K562 (cell line): ENCODE measurements at regions not wholly inside any gene's neighbourhood (a gene's known extent, or its start where the extent isn't known, plus 50 kb on each side); places are given as distances from the start of the nearest gene placed in this dataset.

Source experiments
- ATAC-seq: fragments of 200-7000 bp; cut with Tn5 transposase; 3 replicates; pipeline ENCODE4 v1.9.1; 2020; ENCODE audit warnings: moderate library complexity
- BruUV-seq: library from RNA; stranded (reverse); fragments of 400-500 nt; replicated peaks from 2 replicates; lab custom pipeline; 2021; lab: Mats Ljungman, UMichigan
- CTCF ChIA-PET: fragments of 300-600 bp; formaldehyde crosslinking; extraction: SDS; loops from one replicate; lab custom pipeline; 2021; ENCODE audit warnings: low intra/inter-chr PET ratio; lab: Yijun Ruan, JAX
- POLR2A ChIA-PET: fragments of 300-600, 350-650 bp; sonication (Branson Sonifier 250); formaldehyde crosslinking; extraction: SDS; loops from one replicate; lab custom pipeline; 2021; ENCODE audit warnings: antibody characterized with exemption, inconsistent platforms; lab: Yijun Ruan, JAX
- DNase-seq, 4 experiments: peaks; one replicate each; pipeline versions ENCODE4 v3.0.0 to v3.0.0-alpha.2; 2011 to 2018; ENCODE audit warnings: low spot score in 3 of 4, mixed read lengths in 3 of 4; ENCODE audit errors: extremely low read depth in 1 of 4
- FAIRE-seq: peaks from 2 replicates; lab custom pipeline; 2011; peaks lifted over from hg19 to GRCh38; lab: Jason Lieb, UNC
- H2AFZ ChIP-seq: 2 replicates; pipeline ENCODE4 v1.6.0; 2011; ENCODE audit warnings: low read depth, low read length, control low read depth, inconsistent platforms
- H3K27ac ChIP-seq: fragments of 200-600 bp; 3 replicates; pipeline ENCODE4 v1.8.0; 2011; ENCODE audit warnings: low read depth, mild to moderate bottlenecking, control low read depth, inconsistent platforms, low read length, moderate library complexity, mixed read lengths; ENCODE audit errors: extremely low read depth
- H3K27me3 ChIP-seq, 2 experiments: fragments of 300-600 bp in 1 of 2; 2 replicates in 1 of 2; 3 replicates in 1 of 2; pipeline versions ENCODE4 v1.6.0 to v1.8.0; 2011; ENCODE audit warnings: inconsistent platforms in 2 of 2, low read length in 2 of 2, mild to moderate bottlenecking in 1 of 2, mixed read lengths in 1 of 2, moderate library complexity in 1 of 2; ENCODE audit not compliant: control insufficient read depth in 2 of 2, insufficient read depth in 2 of 2
- H3K36me3 ChIP-seq: fragments of 300-600 bp; 3 replicates; pipeline ENCODE4 v1.8.0; 2011; ENCODE audit warnings: mild to moderate bottlenecking, low read length, inconsistent platforms; ENCODE audit not compliant: control insufficient read depth, insufficient read depth
- H3K4me1 ChIP-seq, 2 experiments: fragments of 200-600 bp in 1 of 2; replicated peaks in 1 of 2; 2 replicates in 1 of 2; 3 replicates in 1 of 2; pipeline versions ENCODE4 v1.5.1 to v1.8.0; 2011; ENCODE audit warnings: inconsistent platforms in 2 of 2, low read length in 2 of 2, mild to moderate bottlenecking in 1 of 2, mixed read lengths in 1 of 2, moderate library complexity in 1 of 2; ENCODE audit not compliant: control insufficient read depth in 2 of 2, insufficient read depth in 2 of 2
- H3K4me2 ChIP-seq: 2 replicates; pipeline ENCODE4 v1.6.1; 2011; ENCODE audit warnings: low read length, control low read depth, inconsistent platforms, mixed read lengths; ENCODE audit not compliant: insufficient read depth
- H3K4me3 ChIP-seq: fragments of 200-600 bp; sonication (generic), shearing (Covaris generic); 2 replicates; pipeline ENCODE4 v1.5.1; 2016; ENCODE audit warnings: control low read depth, inconsistent platforms
- H3K79me2 ChIP-seq: fragments of 200-600 bp; 3 replicates; pipeline ENCODE4 v1.8.0; 2011; ENCODE audit warnings: low read length, inconsistent platforms; ENCODE audit not compliant: control insufficient read depth, insufficient read depth
- H3K9ac ChIP-seq, 2 experiments: 2 replicates each; pipeline versions ENCODE4 v1.6.0 to v1.6.1; 2011; ENCODE audit warnings: low read depth in 2 of 2, low read length in 2 of 2, control low read depth in 1 of 2, inconsistent platforms in 1 of 2, mild to moderate bottlenecking in 1 of 2, mixed read lengths in 1 of 2; ENCODE audit not compliant: insufficient read depth in 1 of 2
- H3K9me1 ChIP-seq: one replicate; pipeline ENCODE4 v1.6.0; 2011; ENCODE audit warnings: inconsistent platforms, mild to moderate bottlenecking, low read length, moderate library complexity; ENCODE audit not compliant: control insufficient read depth, insufficient read depth
- H3K9me3 ChIP-seq: replicated peaks from 2 replicates; pipeline ENCODE4 v1.5.1; 2011; ENCODE audit warnings: low read depth, low read length, inconsistent platforms; ENCODE audit not compliant: control insufficient read depth, insufficient read depth
- H4K20me1 ChIP-seq: replicated peaks from 2 replicates; pipeline ENCODE4 v1.6.1; 2011; ENCODE audit warnings: low read length, inconsistent platforms, mixed read lengths; ENCODE audit not compliant: control insufficient read depth, insufficient read depth
- ATF4 ChIP-seq: fragments of 450-650 bp; formaldehyde crosslinking; IDR thresholded peaks from 2 replicates; pipeline ENCODE4 v1.4.0; 2022; ENCODE audit warnings: mild to moderate bottlenecking, moderate library complexity
- JUND ChIP-seq, 2 experiments: IDR thresholded peaks; 2 replicates in 1 of 2; 3 replicates in 1 of 2; pipeline ENCODE4 v1.6.1; 2011; ENCODE audit warnings: borderline replicate concordance in 2 of 2, low read depth in 2 of 2, low read length in 2 of 2, improper control_type of control experiment in 1 of 2, missing biosample characterization in 1 of 2, missing genetic modification characterization in 1 of 2, missing genetic modification reagents in 1 of 2
- PREB ChIP-seq: sonication (generic); formaldehyde crosslinking; IDR thresholded peaks from 2 replicates; pipeline ENCODE4 v1.8.1; 2023; ENCODE audit warnings: mild to moderate bottlenecking, missing genetic modification reagents
- U2AF1 ChIP-seq: fragments of 200-400 bp; formaldehyde crosslinking; optimal IDR thresholded peaks from 2 replicates; pipeline ENCODE3; 2017; ENCODE audit warnings: mild to moderate bottlenecking, low read depth, low read length, moderate library complexity
- ZBTB34 ChIP-seq: fragments of 250-450 bp; sonication (Bioruptor Pico); IDR thresholded peaks from 2 replicates; pipeline ENCODE4 v1.8.0; 2021; ENCODE audit warnings: mild to moderate bottlenecking, moderate library complexity
- ZNF175 ChIP-seq: fragments of 200-800 bp; sonication (Bioruptor generic); IDR thresholded peaks from 2 replicates; pipeline ENCODE4 v1.6.1; 2016; ENCODE audit warnings: low read depth, mild to moderate bottlenecking, missing genetic modification characterization, missing compliant biosample characterization
- ZNF263 ChIP-seq: sonication (generic); formaldehyde crosslinking; IDR thresholded peaks from 2 replicates; pipeline ENCODE4 v1.8.0; 2022; ENCODE audit warnings: mild to moderate bottlenecking, missing genetic modification reagents, borderline replicate concordance
- ZSCAN29 ChIP-seq: fragments of 450-650 bp; IDR thresholded peaks from 2 replicates; pipeline ENCODE4 v1.6.1; 2017
- WGBS: fragments of 100-300 bp; shearing (Covaris generic); methylation state at CpG from one replicate; pipeline ENCODE4 v1.1.6; 2016; ENCODE audit warnings: low coverage, mixed read lengths; ENCODE audit not compliant: insufficient coverage; ENCODE audit errors: missing lambda C conversion rate; 5-methylcytosine and 5-hydroxymethylcytosine counted together
- in situ Hi-C: fragments of 300-500 bp; cut with MboI; formaldehyde crosslinking; loops from 4 replicates; pipeline ENCODE4 v1.15.0; 2018; ENCODE audit warnings: inconsistent platforms, mixed read lengths
- intact Hi-C: fragments of 100-400 bp; cut with micrococcal nuclease; formaldehyde crosslinking; loops from 2 replicates; pipeline ENCODE4 v1.14.2; 2022

- Histone ChIP-seq H3K4me1 (no peaks in the 10 kb centered on the region), H3K4me3 (no peak overlapping the region), H3K79me2 (no peaks in the 10 kb centered on the region), H3K27ac (no peak overlapping the region), H2AFZ (no peak overlapping the region), H3K9me3 (no peaks in the 10 kb centered on the region; the same call in 1 of the 2 replicates), H3K27me3 (no peaks in the 10 kb centered on the region), H4K20me1 (no peaks in the 10 kb centered on the region), H3K9ac (no peak overlapping the region), H3K36me3 (no peaks in the 10 kb centered on the region), H3K9me1 (no peaks in the 10 kb centered on the region), H3K4me2 (no peak overlapping the region)
- in situ Hi-C loops = no loop called here
- FAIRE-seq (no peak), DNase-seq (no peak), ATAC-seq (no peak)
- ChIA-PET POLR2A (no interaction called here), CTCF (no interaction called here)
- 1% methylated on average over 4 of the region's 4 CpGs for WGBS
- TF ChIP-seq JUND (IDR thresholded peaks at IDR 0.05; ENCODE audit: borderline replicate concordance, low read depth, low read length) = no peak
- TF ChIP-seq JUND (tag; IDR thresholded peaks at IDR 0.05; ENCODE audit: borderline replicate concordance, low read depth, low read length) = no peak
- TF ChIP-seq ZSCAN29 = no peak
- TF ChIP-seq ZBTB34 (CRISPR knock-in tag) = no peak
- TF ChIP-seq PREB = no peak
- no peak for TF ChIP-seq ATF4 (CRISPR knock-in tag)
- no peak for TF ChIP-seq U2AF1
- TF ChIP-seq ZNF263 (CRISPR knock-in tag) = no peak
- TF ChIP-seq ZNF175 (CRISPR knock-in tag) = no peak
- no TSS peak for BruUV-seq
- intact Hi-C loops = no loop called here
Measured at GRCh38 chr18:34314847-34315246, 90.1 kb upstream of the NOL4 start.
